K562 (cell line): ENCODE measurements at regions not wholly inside any gene's neighbourhood (a gene's known extent, or its start where the extent isn't known, plus 50 kb on each side); places are given as distances from the start of the nearest gene placed in this dataset.

Experiments
- ATAC-seq: fragments of 200-7000 bp; cut with Tn5 transposase; 3 replicates; pipeline ENCODE4 v1.9.1; 2020; ENCODE audit warnings: moderate library complexity
- BruUV-seq: library from RNA; stranded (reverse); fragments of 400-500 nt; replicated peaks from 2 replicates; lab custom pipeline; 2021; lab: Mats Ljungman, UMichigan
- CTCF ChIA-PET: fragments of 300-600 bp; formaldehyde crosslinking; extraction: SDS; loops from one replicate; lab custom pipeline; 2021; ENCODE audit warnings: low intra/inter-chr PET ratio; lab: Yijun Ruan, JAX
- POLR2A ChIA-PET: fragments of 300-600, 350-650 bp; sonication (Branson Sonifier 250); formaldehyde crosslinking; extraction: SDS; loops from one replicate; lab custom pipeline; 2021; ENCODE audit warnings: antibody characterized with exemption, inconsistent platforms; lab: Yijun Ruan, JAX
- DNase-seq, 4 experiments: peaks; one replicate each; pipeline versions ENCODE4 v3.0.0 to v3.0.0-alpha.2; 2011 to 2018; ENCODE audit warnings: low spot score in 3 of 4, mixed read lengths in 3 of 4; ENCODE audit errors: extremely low read depth in 1 of 4
- FAIRE-seq: peaks from 2 replicates; lab custom pipeline; 2011; peaks lifted over from hg19 to GRCh38; lab: Jason Lieb, UNC
- H2AFZ ChIP-seq: 2 replicates; pipeline ENCODE4 v1.6.0; 2011; ENCODE audit warnings: low read depth, low read length, control low read depth, inconsistent platforms
- H3K27ac ChIP-seq: fragments of 200-600 bp; 3 replicates; pipeline ENCODE4 v1.8.0; 2011; ENCODE audit warnings: low read depth, mild to moderate bottlenecking, control low read depth, inconsistent platforms, low read length, moderate library complexity, mixed read lengths; ENCODE audit errors: extremely low read depth
- H3K27me3 ChIP-seq, 2 experiments: fragments of 300-600 bp in 1 of 2; 2 replicates in 1 of 2; 3 replicates in 1 of 2; pipeline versions ENCODE4 v1.6.0 to v1.8.0; 2011; ENCODE audit warnings: inconsistent platforms in 2 of 2, low read length in 2 of 2, mild to moderate bottlenecking in 1 of 2, mixed read lengths in 1 of 2, moderate library complexity in 1 of 2; ENCODE audit not compliant: control insufficient read depth in 2 of 2, insufficient read depth in 2 of 2
- H3K36me3 ChIP-seq: fragments of 300-600 bp; 3 replicates; pipeline ENCODE4 v1.8.0; 2011; ENCODE audit warnings: mild to moderate bottlenecking, low read length, inconsistent platforms; ENCODE audit not compliant: control insufficient read depth, insufficient read depth
- H3K4me1 ChIP-seq, 2 experiments: fragments of 200-600 bp in 1 of 2; replicated peaks in 1 of 2; 2 replicates in 1 of 2; 3 replicates in 1 of 2; pipeline versions ENCODE4 v1.5.1 to v1.8.0; 2011; ENCODE audit warnings: inconsistent platforms in 2 of 2, low read length in 2 of 2, mild to moderate bottlenecking in 1 of 2, mixed read lengths in 1 of 2, moderate library complexity in 1 of 2; ENCODE audit not compliant: control insufficient read depth in 2 of 2, insufficient read depth in 2 of 2
- H3K4me2 ChIP-seq: 2 replicates; pipeline ENCODE4 v1.6.1; 2011; ENCODE audit warnings: low read length, control low read depth, inconsistent platforms, mixed read lengths; ENCODE audit not compliant: insufficient read depth
- H3K4me3 ChIP-seq: fragments of 200-600 bp; sonication (generic), shearing (Covaris generic); 2 replicates; pipeline ENCODE4 v1.5.1; 2016; ENCODE audit warnings: control low read depth, inconsistent platforms
- H3K79me2 ChIP-seq: fragments of 200-600 bp; 3 replicates; pipeline ENCODE4 v1.8.0; 2011; ENCODE audit warnings: low read length, inconsistent platforms; ENCODE audit not compliant: control insufficient read depth, insufficient read depth
- H3K9ac ChIP-seq, 2 experiments: 2 replicates each; pipeline versions ENCODE4 v1.6.0 to v1.6.1; 2011; ENCODE audit warnings: low read depth in 2 of 2, low read length in 2 of 2, control low read depth in 1 of 2, inconsistent platforms in 1 of 2, mild to moderate bottlenecking in 1 of 2, mixed read lengths in 1 of 2; ENCODE audit not compliant: insufficient read depth in 1 of 2
- H3K9me1 ChIP-seq: one replicate; pipeline ENCODE4 v1.6.0; 2011; ENCODE audit warnings: inconsistent platforms, mild to moderate bottlenecking, low read length, moderate library complexity; ENCODE audit not compliant: control insufficient read depth, insufficient read depth
- H3K9me3 ChIP-seq: replicated peaks from 2 replicates; pipeline ENCODE4 v1.5.1; 2011; ENCODE audit warnings: low read depth, low read length, inconsistent platforms; ENCODE audit not compliant: control insufficient read depth, insufficient read depth
- H4K20me1 ChIP-seq: replicated peaks from 2 replicates; pipeline ENCODE4 v1.6.1; 2011; ENCODE audit warnings: low read length, inconsistent platforms, mixed read lengths; ENCODE audit not compliant: control insufficient read depth, insufficient read depth
- CBX3 ChIP-seq, 2 experiments: IDR thresholded peaks; 1 replicate in 1 of 2; 2 replicates in 1 of 2; pipeline ENCODE4 v1.6.1; 2012; ENCODE audit warnings: inconsistent platforms in 2 of 2, low read length in 2 of 2, borderline replicate concordance in 1 of 2, control low read depth in 1 of 2
- EP300 ChIP-seq: IDR thresholded peaks from 2 replicates; pipeline ENCODE4 v1.6.1; 2012; ENCODE audit warnings: low read length, improper control_type of control experiment
- MIER1 ChIP-seq: fragments of 450-650 bp; IDR thresholded peaks from 2 replicates; pipeline ENCODE4 v1.6.1; 2016; ENCODE audit warnings: antibody characterized with exemption, mild to moderate bottlenecking, low read depth
- PML ChIP-seq: IDR thresholded peaks from 2 replicates; pipeline ENCODE4 v1.6.1; 2012; ENCODE audit warnings: low read length, inconsistent platforms
- PTRF ChIP-seq: fragments of 450-650 bp; IDR thresholded peaks from 2 replicates; pipeline ENCODE4 v1.6.1; 2016; ENCODE audit warnings: mild to moderate bottlenecking, missing genetic modification characterization, missing compliant biosample characterization
- ZFP1 ChIP-seq: fragments of 450-650 bp; formaldehyde crosslinking; IDR thresholded peaks from 2 replicates; pipeline ENCODE4 v1.4.0; 2020; ENCODE audit warnings: mild to moderate bottlenecking, mixed read lengths
- ZNF354B ChIP-seq: fragments of 250-450 bp; sonication (Bioruptor Pico); IDR thresholded peaks from 2 replicates; pipeline ENCODE4 v1.4.0; 2020
- ZNF41 ChIP-seq: fragments of 250-450 bp; sonication (Bioruptor Pico); conservative IDR thresholded peaks from 2 replicates; pipeline ENCODE4 v1.4.0; 2020; ENCODE audit warnings: mild to moderate bottlenecking
- WGBS: fragments of 100-300 bp; shearing (Covaris generic); methylation state at CpG from one replicate; pipeline ENCODE4 v1.1.6; 2016; ENCODE audit warnings: low coverage, mixed read lengths; ENCODE audit not compliant: insufficient coverage; ENCODE audit errors: missing lambda C conversion rate; 5-methylcytosine and 5-hydroxymethylcytosine counted together
- in situ Hi-C: fragments of 300-500 bp; cut with MboI; formaldehyde crosslinking; loops from 4 replicates; pipeline ENCODE4 v1.15.0; 2018; ENCODE audit warnings: inconsistent platforms, mixed read lengths
- intact Hi-C: fragments of 100-400 bp; cut with micrococcal nuclease; formaldehyde crosslinking; loops from 2 replicates; pipeline ENCODE4 v1.14.2; 2022
- TF ChIP-seq, protein P1 (sequence below): fragments of 450-650 bp; formaldehyde crosslinking; conservative IDR thresholded peaks from 2 replicates; pipeline ENCODE4 v1.4.0; 2022; ENCODE audit warnings: mild to moderate bottlenecking, missing genetic modification characterization
- TF ChIP-seq, protein P2 (sequence below), 3 experiments: fragments of 200-800 bp in 1 of 3; sonication (Bioruptor generic) in 1 of 3; sonication (generic) in 1 of 3; formaldehyde crosslinking in 1 of 3; IDR thresholded peaks; 2 replicates each; pipeline versions ENCODE4 v1.6.1 to v1.8.0; 2016 to 2022; ENCODE audit warnings: mild to moderate bottlenecking in 2 of 3, missing compliant biosample characterization in 2 of 3, missing genetic modification characterization in 2 of 3, missing genetic modification reagents in 1 of 3
- TF ChIP-seq, protein P3 (sequence below), 2 experiments: fragments of 450-650 bp; IDR thresholded peaks; 2 replicates each; pipeline ENCODE4 v1.6.1; 2018; ENCODE audit warnings: mild to moderate bottlenecking in 2 of 2, low read depth in 1 of 2; ENCODE audit not compliant: partially characterized antibody in 2 of 2
- TF ChIP-seq, protein P4 (sequence below): fragments of 450-650 bp; IDR thresholded peaks from 2 replicates; pipeline ENCODE4 v1.6.1; 2018; ENCODE audit warnings: mild to moderate bottlenecking, low read depth; ENCODE audit not compliant: partially characterized antibody
- TF ChIP-seq, protein P5 (sequence below): sonication (generic); formaldehyde crosslinking; IDR thresholded peaks from 2 replicates; pipeline ENCODE4 v1.8.1; 2023; ENCODE audit warnings: mild to moderate bottlenecking, missing genetic modification reagents

DNA sequence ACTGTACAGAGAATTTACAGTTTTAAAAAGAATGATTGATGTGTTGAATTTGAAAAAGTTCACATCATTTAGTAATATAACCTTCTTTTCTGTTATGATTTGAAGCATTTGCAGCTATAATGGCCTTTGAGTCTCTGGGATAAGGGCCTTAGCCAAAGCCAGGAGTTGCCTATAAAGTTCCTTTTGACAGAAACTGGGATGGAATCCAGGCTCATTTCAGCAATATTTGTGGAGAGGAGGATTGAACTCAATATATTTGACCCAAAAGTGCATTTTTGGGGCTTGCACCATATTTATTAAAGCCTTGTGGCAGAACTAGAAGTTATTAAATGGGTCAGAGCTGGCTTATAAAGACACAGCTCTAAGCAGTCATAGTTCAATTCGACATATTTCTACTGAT lies 348.7 kb upstream of the EPHA3 start:
- ChIA-PET CTCF (no interaction called here), POLR2A (no interaction called here)
- H3K27me3 ChIP-seq: no peaks in the 10 kb centered on the region
- in situ Hi-C loops (no loop called here), intact Hi-C loops (no loop called here)
- H3K4me3 ChIP-seq: no peak overlapping the region
- no peaks in the 10 kb centered on the region for H3K79me2 ChIP-seq
- DNase-seq (no peak), ATAC-seq (no peak), FAIRE-seq (no peak)
- 0% methylated on average over 1 of the region's 1 CpG for WGBS
- no peak overlapping the region for H3K27ac ChIP-seq
- H3K4me2 ChIP-seq: no peak overlapping the region
- no peaks in the 10 kb centered on the region for H3K9me1 ChIP-seq
- H3K4me1 ChIP-seq: no peaks in the 10 kb centered on the region
- BruUV-seq: no TSS peak
- H2AFZ ChIP-seq: no peak overlapping the region
- H4K20me1 ChIP-seq: no peaks in the 10 kb centered on the region
- no peaks in the 10 kb centered on the region for H3K9me3 ChIP-seq
- no peaks in the 10 kb centered on the region for H3K36me3 ChIP-seq
- H3K9ac ChIP-seq: no peak overlapping the region
- no peak for TF ChIP-seq ZNF354B (CRISPR knock-in tag)
- TF ChIP-seq ZFP1 (CRISPR knock-in tag): no peak
- no peak for TF ChIP-seq ZNF41 (CRISPR knock-in tag)
- TF ChIP-seq PTRF (tag): no peak
- TF ChIP-seq, protein P1, sequence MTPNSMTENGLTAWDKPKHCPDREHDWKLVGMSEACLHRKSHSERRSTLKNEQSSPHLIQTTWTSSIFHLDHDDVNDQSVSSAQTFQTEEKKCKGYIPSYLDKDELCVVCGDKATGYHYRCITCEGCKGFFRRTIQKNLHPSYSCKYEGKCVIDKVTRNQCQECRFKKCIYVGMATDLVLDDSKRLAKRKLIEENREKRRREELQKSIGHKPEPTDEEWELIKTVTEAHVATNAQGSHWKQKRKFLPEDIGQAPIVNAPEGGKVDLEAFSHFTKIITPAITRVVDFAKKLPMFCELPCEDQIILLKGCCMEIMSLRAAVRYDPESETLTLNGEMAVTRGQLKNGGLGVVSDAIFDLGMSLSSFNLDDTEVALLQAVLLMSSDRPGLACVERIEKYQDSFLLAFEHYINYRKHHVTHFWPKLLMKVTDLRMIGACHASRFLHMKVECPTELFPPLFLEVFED (CRISPR knock-in tag): no peak
- TF ChIP-seq PML: no peak
- TF ChIP-seq, protein P2, sequence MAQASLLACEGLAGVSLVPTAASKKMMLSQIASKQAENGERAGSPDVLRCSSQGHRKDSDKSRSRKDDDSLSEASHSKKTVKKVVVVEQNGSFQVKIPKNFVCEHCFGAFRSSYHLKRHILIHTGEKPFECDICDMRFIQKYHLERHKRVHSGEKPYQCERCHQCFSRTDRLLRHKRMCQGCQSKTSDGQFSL (CRISPR knock-in tag; IDR thresholded peaks at IDR 0.05): no peak
- TF ChIP-seq, protein P2 (tag; IDR thresholded peaks at IDR 0.05): no peak
- TF ChIP-seq CBX3 (IDR thresholded peaks at IDR 0.05; ENCODE audit: borderline replicate concordance in 1 of 2, low read length in 2 of 2): no peak
- TF ChIP-seq, protein P3, sequence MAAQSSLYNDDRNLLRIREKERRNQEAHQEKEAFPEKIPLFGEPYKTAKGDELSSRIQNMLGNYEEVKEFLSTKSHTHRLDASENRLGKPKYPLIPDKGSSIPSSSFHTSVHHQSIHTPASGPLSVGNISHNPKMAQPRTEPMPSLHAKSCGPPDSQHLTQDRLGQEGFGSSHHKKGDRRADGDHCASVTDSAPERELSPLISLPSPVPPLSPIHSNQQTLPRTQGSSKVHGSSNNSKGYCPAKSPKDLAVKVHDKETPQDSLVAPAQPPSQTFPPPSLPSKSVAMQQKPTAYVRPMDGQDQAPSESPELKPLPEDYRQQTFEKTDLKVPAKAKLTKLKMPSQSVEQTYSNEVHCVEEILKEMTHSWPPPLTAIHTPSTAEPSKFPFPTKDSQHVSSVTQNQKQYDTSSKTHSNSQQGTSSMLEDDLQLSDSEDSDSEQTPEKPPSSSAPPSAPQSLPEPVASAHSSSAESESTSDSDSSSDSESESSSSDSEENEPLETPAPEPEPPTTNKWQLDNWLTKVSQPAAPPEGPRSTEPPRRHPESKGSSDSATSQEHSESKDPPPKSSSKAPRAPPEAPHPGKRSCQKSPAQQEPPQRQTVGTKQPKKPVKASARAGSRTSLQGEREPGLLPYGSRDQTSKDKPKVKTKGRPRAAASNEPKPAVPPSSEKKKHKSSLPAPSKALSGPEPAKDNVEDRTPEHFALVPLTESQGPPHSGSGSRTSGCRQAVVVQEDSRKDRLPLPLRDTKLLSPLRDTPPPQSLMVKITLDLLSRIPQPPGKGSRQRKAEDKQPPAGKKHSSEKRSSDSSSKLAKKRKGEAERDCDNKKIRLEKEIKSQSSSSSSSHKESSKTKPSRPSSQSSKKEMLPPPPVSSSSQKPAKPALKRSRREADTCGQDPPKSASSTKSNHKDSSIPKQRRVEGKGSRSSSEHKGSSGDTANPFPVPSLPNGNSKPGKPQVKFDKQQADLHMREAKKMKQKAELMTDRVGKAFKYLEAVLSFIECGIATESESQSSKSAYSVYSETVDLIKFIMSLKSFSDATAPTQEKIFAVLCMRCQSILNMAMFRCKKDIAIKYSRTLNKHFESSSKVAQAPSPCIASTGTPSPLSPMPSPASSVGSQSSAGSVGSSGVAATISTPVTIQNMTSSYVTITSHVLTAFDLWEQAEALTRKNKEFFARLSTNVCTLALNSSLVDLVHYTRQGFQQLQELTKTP (IDR thresholded peaks at IDR 0.05; ENCODE audit: low read depth in 1 of 2, partially characterized antibody in 2 of 2): no peak
- TF ChIP-seq, protein P4, sequence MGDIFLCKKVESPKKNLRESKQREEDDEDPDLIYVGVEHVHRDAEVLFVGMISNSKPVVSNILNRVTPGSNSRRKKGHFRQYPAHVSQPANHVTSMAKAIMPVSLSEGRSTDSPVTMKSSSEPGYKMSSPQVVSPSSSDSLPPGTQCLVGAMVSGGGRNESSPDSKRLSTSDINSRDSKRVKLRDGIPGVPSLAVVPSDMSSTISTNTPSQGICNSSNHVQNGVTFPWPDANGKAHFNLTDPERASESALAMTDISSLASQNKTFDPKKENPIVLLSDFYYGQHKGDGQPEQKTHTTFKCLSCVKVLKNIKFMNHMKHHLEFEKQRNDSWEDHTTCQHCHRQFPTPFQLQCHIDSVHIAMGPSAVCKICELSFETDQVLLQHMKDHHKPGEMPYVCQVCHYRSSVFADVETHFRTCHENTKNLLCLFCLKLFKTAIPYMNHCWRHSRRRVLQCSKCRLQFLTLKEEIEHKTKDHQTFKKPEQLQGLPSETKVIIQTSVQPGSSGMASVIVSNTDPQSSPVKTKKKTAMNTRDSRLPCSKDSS: no peak
- no peak for TF ChIP-seq EP300
- TF ChIP-seq, protein P5, sequence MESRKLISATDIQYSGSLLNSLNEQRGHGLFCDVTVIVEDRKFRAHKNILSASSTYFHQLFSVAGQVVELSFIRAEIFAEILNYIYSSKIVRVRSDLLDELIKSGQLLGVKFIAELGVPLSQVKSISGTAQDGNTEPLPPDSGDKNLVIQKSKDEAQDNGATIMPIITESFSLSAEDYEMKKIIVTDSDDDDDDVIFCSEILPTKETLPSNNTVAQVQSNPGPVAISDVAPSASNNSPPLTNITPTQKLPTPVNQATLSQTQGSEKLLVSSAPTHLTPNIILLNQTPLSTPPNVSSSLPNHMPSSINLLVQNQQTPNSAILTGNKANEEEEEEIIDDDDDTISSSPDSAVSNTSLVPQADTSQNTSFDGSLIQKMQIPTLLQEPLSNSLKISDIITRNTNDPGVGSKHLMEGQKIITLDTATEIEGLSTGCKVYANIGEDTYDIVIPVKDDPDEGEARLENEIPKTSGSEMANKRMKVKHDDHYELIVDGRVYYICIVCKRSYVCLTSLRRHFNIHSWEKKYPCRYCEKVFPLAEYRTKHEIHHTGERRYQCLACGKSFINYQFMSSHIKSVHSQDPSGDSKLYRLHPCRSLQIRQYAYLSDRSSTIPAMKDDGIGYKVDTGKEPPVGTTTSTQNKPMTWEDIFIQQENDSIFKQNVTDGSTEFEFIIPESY (CRISPR knock-in tag): no peak
- no peak for TF ChIP-seq MIER1
